NT2/D1 (cell line): ENCODE measurements at regions not wholly inside any gene's neighbourhood (a gene's known extent, or its start where the extent isn't known, plus 50 kb on each side); places are given as distances from the start of the nearest gene placed in this dataset.
"Not testable (repeated sequence)": the region's sequence is repeated elsewhere in the genome, so short reads cannot be mapped to it uniquely, and the experiment has no call there.

ENCODE experiments used
- DNase-seq: peaks from one replicate; pipeline ENCODE4 v3.0.0-alpha.2; 2011; ENCODE audit warnings: low read depth, low spot score
- H3K27me3 ChIP-seq: 2 replicates; pipeline ENCODE4 v1.6.0; 2011; ENCODE audit warnings: mild to moderate bottlenecking; ENCODE audit not compliant: insufficient read length, insufficient read depth
- H3K36me3 ChIP-seq: 2 replicates; pipeline ENCODE4 v1.6.1; 2011; ENCODE audit warnings: mild to moderate bottlenecking, low read length, mixed read lengths; ENCODE audit not compliant: insufficient read depth, insufficient read length
- H3K4me1 ChIP-seq: 2 replicates; pipeline ENCODE4 v1.5.1; 2011; ENCODE audit not compliant: insufficient read depth, insufficient read length
- H3K4me3 ChIP-seq: 2 replicates; pipeline ENCODE4 v1.5.1; 2011; ENCODE audit warnings: low read depth; ENCODE audit not compliant: insufficient read length
- H3K9ac ChIP-seq: 2 replicates; pipeline ENCODE4 v1.6.0; 2011; ENCODE audit warnings: low read depth; ENCODE audit not compliant: insufficient read length
- H3K9me3 ChIP-seq: 2 replicates; pipeline ENCODE4 v1.5.1; 2011; ENCODE audit warnings: mild to moderate bottlenecking, low read length; ENCODE audit not compliant: insufficient read depth
- SUZ12 ChIP-seq: IDR thresholded peaks from 2 replicates; pipeline ENCODE4 v1.6.1; 2011; ENCODE audit not compliant: insufficient read length, insufficient read depth; ENCODE audit errors: extremely low read depth
- YY1 ChIP-seq: IDR thresholded peaks from 2 replicates; pipeline ENCODE4 v1.6.1; 2011; ENCODE audit not compliant: insufficient read length, insufficient read depth
- ZNF274 ChIP-seq: IDR thresholded peaks from 2 replicates; pipeline ENCODE4 v1.6.1; 2011; ENCODE audit warnings: mild to moderate bottlenecking, low read depth, low read length

GRCh38 chr5:67983251-67984110 lies 232.1 kb upstream of the PIK3R1 start:
- Histone ChIP-seq H3K9ac (no peak overlapping the region), H3K27me3 (no peaks in the 10 kb centered on the region), H3K4me3 (no peak overlapping the region), H3K4me1 (no peaks in the 10 kb centered on the region), H3K36me3 (no peaks in the 10 kb centered on the region), H3K9me3 (no peaks in the 10 kb centered on the region)
- DNase-seq: no peak
- TF ChIP-seq ZNF274 (no peak), YY1 (no peak), SUZ12 (no peak)

- DNase-seq, H3K4me3 ChIP-seq, H3K4me1 ChIP-seq, H3K27me3 ChIP-seq, H3K9me3 ChIP-seq, H3K36me3 ChIP-seq, H3K9ac ChIP-seq: not testable (repeated sequence)
These were observed 233.4 kb upstream of the PIK3R1 start for GRCh38 chr5:67982160-67982559.

- no peak overlapping the region for H3K4me3 ChIP-seq
- DNase-seq: no peak
- no peaks in the 10 kb centered on the region for H3K4me1 ChIP-seq
- H3K9ac ChIP-seq: no peak overlapping the region
- H3K36me3 ChIP-seq: no peaks in the 10 kb centered on the region
- no peaks in the 10 kb centered on the region for H3K27me3 ChIP-seq
- no peaks in the 10 kb centered on the region for H3K9me3 ChIP-seq
- TF ChIP-seq YY1: no peak
- no peak for TF ChIP-seq SUZ12
- TF ChIP-seq ZNF274: no peak
These were observed 237.4 kb upstream of the PIK3R1 start for GRCh38 chr5:67978171-67978570.

GRCh38 chr5:67976891-67977601 lies 238.5 kb upstream of the PIK3R1 start:
- no peaks in the 10 kb centered on the region for H3K27me3 ChIP-seq
- H3K36me3 ChIP-seq: no peaks in the 10 kb centered on the region
- DNase-seq: no peak
- TF ChIP-seq SUZ12 (no peak), YY1 (no peak), ZNF274 (no peak)
- no peaks in the 10 kb centered on the region for H3K4me1 ChIP-seq
- no peak overlapping the region for H3K4me3 ChIP-seq
- H3K9ac ChIP-seq: no peak overlapping the region
- H3K9me3 ChIP-seq: no peaks in the 10 kb centered on the region

GRCh38 chr5:67976181-67976580 lies 239.4 kb upstream of the PIK3R1 start:
- no peak overlapping the region for H3K9ac ChIP-seq
- TF ChIP-seq SUZ12 (no peak), ZNF274 (no peak), YY1 (no peak)
- H3K27me3 ChIP-seq: no peaks in the 10 kb centered on the region
- H3K4me3 ChIP-seq: no peak overlapping the region
- no peak for DNase-seq
- H3K9me3 ChIP-seq: no peaks in the 10 kb centered on the region
- no peaks in the 10 kb centered on the region for H3K36me3 ChIP-seq
- no peaks in the 10 kb centered on the region for H3K4me1 ChIP-seq

GRCh38 chr5:67974471-67974870 lies 241.1 kb upstream of the PIK3R1 start:
- H3K9ac ChIP-seq: no peak overlapping the region
- no peak for DNase-seq
- H3K9me3 ChIP-seq: no peaks in the 10 kb centered on the region
- no peak for TF ChIP-seq YY1
- TF ChIP-seq ZNF274: no peak
- TF ChIP-seq SUZ12: no peak
- no peaks in the 10 kb centered on the region for H3K36me3 ChIP-seq
- no peak overlapping the region for H3K4me3 ChIP-seq
- no peaks in the 10 kb centered on the region for H3K4me1 ChIP-seq
- no peaks in the 10 kb centered on the region for H3K27me3 ChIP-seq

- H3K27me3 ChIP-seq: no peaks in the 10 kb centered on the region
- no peaks in the 10 kb centered on the region for H3K4me1 ChIP-seq
- H3K36me3 ChIP-seq: no peaks in the 10 kb centered on the region
- H3K4me3 ChIP-seq: no peak overlapping the region
- H3K9ac ChIP-seq: no peak overlapping the region
- no peak for DNase-seq
- H3K9me3 ChIP-seq: no peaks in the 10 kb centered on the region
- no peak for TF ChIP-seq SUZ12
- no peak for TF ChIP-seq YY1
- TF ChIP-seq ZNF274: no peak
These were observed 241.5 kb upstream of the PIK3R1 start for GRCh38 chr5:67974054-67974453.
